Keratinocyte (primary cell): ENCODE measurements at regions not wholly inside any gene's neighbourhood (a gene's known extent, or its start where the extent isn't known, plus 50 kb on each side); places are given as distances from the start of the nearest gene placed in this dataset.

Source experiments
- DNase-seq: peaks from one replicate; pipeline ENCODE4 v3.0.0-alpha.2; 2011; ENCODE audit warnings: low read depth, missing footprints, low spot score
- FAIRE-seq: peaks from 2 replicates; lab custom pipeline; 2011; peaks lifted over from hg19 to GRCh38; lab: Jason Lieb, UNC
- H2AFZ ChIP-seq: 2 replicates; pipeline ENCODE4 v1.6.0; 2012; ENCODE audit warnings: low read length, control low read depth, inconsistent platforms; ENCODE audit not compliant: control insufficient read depth
- H3K27ac ChIP-seq: 2 replicates; pipeline ENCODE4 v1.5.1; 2011; ENCODE audit warnings: low read length; ENCODE audit not compliant: control insufficient read depth, insufficient read depth
- H3K27me3 ChIP-seq: 3 replicates; pipeline ENCODE4 v1.6.0; 2011; ENCODE audit warnings: low read length; ENCODE audit not compliant: control insufficient read depth, insufficient read depth; ENCODE audit errors: extremely low read depth
- H3K36me3 ChIP-seq, 2 experiments: 2 replicates in 1 of 2; 3 replicates in 1 of 2; pipeline ENCODE4 v1.5.1; 2011; ENCODE audit warnings: low read length in 2 of 2, mild to moderate bottlenecking in 1 of 2; ENCODE audit not compliant: control insufficient read depth in 2 of 2, insufficient read depth in 2 of 2; ENCODE audit errors: extremely low read depth in 1 of 2
- H3K4me1 ChIP-seq: 3 replicates; pipeline ENCODE4 v1.5.1; 2011; ENCODE audit warnings: low read length; ENCODE audit not compliant: control insufficient read depth, insufficient read depth; ENCODE audit errors: extremely low read depth
- H3K4me2 ChIP-seq: 3 replicates; pipeline ENCODE4 v1.6.0; 2011; ENCODE audit warnings: low read depth, low read length; ENCODE audit not compliant: control insufficient read depth, insufficient read depth; ENCODE audit errors: extremely low read depth
- H3K4me3 ChIP-seq, 3 experiments: fragments of 200-600 bp in 1 of 3; sonication (generic) in 1 of 3; 2 replicates in 2 of 3; 3 replicates in 1 of 3; pipeline ENCODE4 v1.5.1; 2011 to 2016; ENCODE audit warnings: low read length in 3 of 3, mild to moderate bottlenecking in 3 of 3, control low read depth in 2 of 3, inconsistent platforms in 1 of 3, low read depth in 1 of 3, mixed read lengths in 1 of 3, mixed run types in 1 of 3, moderate library complexity in 1 of 3; ENCODE audit not compliant: control insufficient read depth in 2 of 3, insufficient read depth in 2 of 3; ENCODE audit errors: extremely low read depth in 1 of 3
- H3K79me2 ChIP-seq: 2 replicates; pipeline ENCODE4 v1.6.0; 2012; ENCODE audit warnings: low read length; ENCODE audit not compliant: control insufficient read depth, insufficient read depth
- H3K9ac ChIP-seq: 3 replicates; pipeline ENCODE4 v1.6.0; 2011; ENCODE audit warnings: low read length; ENCODE audit not compliant: control insufficient read depth, insufficient read depth; ENCODE audit errors: extremely low read depth
- H3K9me1 ChIP-seq: 3 replicates; pipeline ENCODE4 v1.6.0; 2011; ENCODE audit warnings: low read length; ENCODE audit not compliant: control insufficient read depth, insufficient read depth; ENCODE audit errors: extremely low read depth
- H3K9me3 ChIP-seq: 2 replicates; pipeline ENCODE4 v1.5.1; 2012; ENCODE audit warnings: low read depth, low read length; ENCODE audit not compliant: control insufficient read depth
- H4K20me1 ChIP-seq: 3 replicates; pipeline ENCODE4 v1.6.0; 2011; ENCODE audit warnings: low read length; ENCODE audit not compliant: control insufficient read depth, insufficient read depth; ENCODE audit errors: extremely low read depth
- EZH2 ChIP-seq: IDR thresholded peaks from one replicate; pipeline ENCODE4 v1.6.1; 2012; ENCODE audit warnings: inconsistent platforms, mild to moderate bottlenecking, low read length, moderate library complexity
- dilution Hi-C: fragments of 300-500 bp; cut with MboI; formaldehyde crosslinking; loops from one replicate; pipeline ENCODE4 v1.7.0; 2020; ENCODE audit warnings: low sequenced_read_pairs; ENCODE audit not compliant: extremely low pct_ligation_motif_present
- TF ChIP-seq, protein P1 (sequence below), 3 experiments: IDR thresholded peaks in 1 of 3; conservative IDR thresholded peaks in 1 of 3; optimal IDR thresholded peaks in 1 of 3; 2 replicates in 2 of 3; 3 replicates in 1 of 3; pipeline versions ENCODE3 to v1.5.1; 2011; ENCODE audit warnings: low read length in 3 of 3, mild to moderate bottlenecking in 3 of 3, moderate library complexity in 2 of 3, control low read depth in 1 of 3, inconsistent platforms in 1 of 3; ENCODE audit not compliant: insufficient read depth in 2 of 3; ENCODE audit errors: extremely low read depth in 1 of 3

DNA sequence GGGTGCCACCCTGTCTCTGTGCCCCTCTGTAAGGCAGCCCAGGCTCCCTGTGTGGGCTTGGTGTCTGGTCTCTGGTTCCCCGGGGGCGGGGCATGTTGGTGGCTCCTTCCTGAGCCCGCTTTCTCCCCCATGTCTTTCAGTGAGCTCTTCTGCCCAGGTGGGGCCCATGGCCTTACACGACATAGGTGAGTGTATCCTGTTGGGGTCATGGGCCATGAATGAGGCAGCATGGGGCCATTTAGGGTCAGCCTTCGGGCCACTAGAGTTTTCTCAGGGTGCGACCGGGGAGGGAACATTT lies 195.1 kb downstream of the UBE3A start:
- Histone ChIP-seq H4K20me1 (no peaks in the 10 kb centered on the region), H3K27me3 (no peaks in the 10 kb centered on the region), H3K9me3 (peaks cover 24% of the 10 kb centered on the region), H3K4me2 (no peak overlapping the region), H3K4me1 (no peaks in the 10 kb centered on the region), H3K36me3 (no peaks in the 10 kb centered on the region), H3K27ac (no peak overlapping the region), H3K9me1 (no peaks in the 10 kb centered on the region), H2AFZ (no peak overlapping the region), H3K4me3 (no peak overlapping the region), H3K79me2 (no peaks in the 10 kb centered on the region), H3K9ac (no peak overlapping the region)
- FAIRE-seq (no peak), DNase-seq (no peak)
- dilution Hi-C loops: no loop called here
- TF ChIP-seq EZH2: no peak
- TF ChIP-seq, protein P1, sequence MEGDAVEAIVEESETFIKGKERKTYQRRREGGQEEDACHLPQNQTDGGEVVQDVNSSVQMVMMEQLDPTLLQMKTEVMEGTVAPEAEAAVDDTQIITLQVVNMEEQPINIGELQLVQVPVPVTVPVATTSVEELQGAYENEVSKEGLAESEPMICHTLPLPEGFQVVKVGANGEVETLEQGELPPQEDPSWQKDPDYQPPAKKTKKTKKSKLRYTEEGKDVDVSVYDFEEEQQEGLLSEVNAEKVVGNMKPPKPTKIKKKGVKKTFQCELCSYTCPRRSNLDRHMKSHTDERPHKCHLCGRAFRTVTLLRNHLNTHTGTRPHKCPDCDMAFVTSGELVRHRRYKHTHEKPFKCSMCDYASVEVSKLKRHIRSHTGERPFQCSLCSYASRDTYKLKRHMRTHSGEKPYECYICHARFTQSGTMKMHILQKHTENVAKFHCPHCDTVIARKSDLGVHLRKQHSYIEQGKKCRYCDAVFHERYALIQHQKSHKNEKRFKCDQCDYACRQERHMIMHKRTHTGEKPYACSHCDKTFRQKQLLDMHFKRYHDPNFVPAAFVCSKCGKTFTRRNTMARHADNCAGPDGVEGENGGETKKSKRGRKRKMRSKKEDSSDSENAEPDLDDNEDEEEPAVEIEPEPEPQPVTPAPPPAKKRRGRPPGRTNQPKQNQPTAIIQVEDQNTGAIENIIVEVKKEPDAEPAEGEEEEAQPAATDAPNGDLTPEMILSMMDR (optimal IDR thresholded peaks at IDR 0.05 in 1 of 3, IDR thresholded peaks at IDR 0.05 in 1 of 3, conservative IDR thresholded peaks at IDR 0.05 in 1 of 3; ENCODE audit: extremely low read depth in 1 of 3, insufficient read depth in 2 of 3, low read length in 3 of 3): no peak

DNA sequence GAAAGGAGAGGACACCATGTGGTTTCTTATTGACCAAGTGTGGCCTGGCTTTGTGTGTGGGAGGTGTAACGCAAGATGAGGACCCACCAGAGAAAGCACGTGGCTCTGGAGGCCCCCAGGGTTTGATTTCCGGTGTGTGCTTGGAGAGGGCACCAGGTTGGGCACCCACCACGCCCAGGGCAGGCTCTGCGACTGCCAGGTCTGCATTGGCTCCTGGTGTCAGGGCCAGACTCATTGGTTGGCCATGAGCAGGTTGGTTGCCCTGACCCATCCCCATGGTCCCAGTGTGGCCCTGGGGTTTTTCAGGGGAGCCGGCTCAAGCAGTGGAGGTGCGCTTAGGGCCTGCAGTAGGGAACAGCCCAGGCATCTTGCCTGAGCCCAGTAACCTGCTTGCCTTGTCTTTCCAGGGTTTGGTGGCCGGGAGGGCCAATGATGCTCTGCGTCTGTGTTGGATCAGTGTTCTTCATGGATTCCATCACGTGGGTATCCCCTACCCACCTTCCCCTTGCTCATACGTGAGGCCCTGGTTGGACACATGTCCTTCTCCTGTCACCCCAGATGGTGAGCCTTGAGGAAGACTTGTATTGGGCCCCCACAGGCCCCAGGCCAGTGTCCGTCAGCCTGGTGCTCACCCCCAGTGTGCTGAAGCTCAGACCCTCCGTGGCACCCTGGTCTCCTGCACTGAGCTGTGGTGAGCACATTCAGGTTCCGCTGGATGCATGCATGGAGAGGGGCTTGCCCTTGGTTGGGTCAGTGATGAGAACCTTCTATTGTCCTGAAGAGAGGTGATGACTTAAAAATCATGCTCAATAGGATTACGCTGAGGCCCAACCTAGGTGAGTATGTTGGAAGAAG lies 193.9 kb downstream of the UBE3A start:
- H3K27me3 ChIP-seq: no peaks in the 10 kb centered on the region
- H3K79me2 ChIP-seq: no peaks in the 10 kb centered on the region
- H3K4me3 ChIP-seq: no peak overlapping the region
- H3K27ac ChIP-seq: no peak overlapping the region
- H3K36me3 ChIP-seq: no peaks in the 10 kb centered on the region
- no peak overlapping the region for H2AFZ ChIP-seq
- no peaks in the 10 kb centered on the region for H3K4me1 ChIP-seq
- H3K9ac ChIP-seq: no peak overlapping the region
- no peaks in the 10 kb centered on the region for H3K9me1 ChIP-seq
- peaks cover 26% of the 10 kb centered on the region for H3K9me3 ChIP-seq
- H3K4me2 ChIP-seq: no peak overlapping the region
- no peaks in the 10 kb centered on the region for H4K20me1 ChIP-seq
- dilution Hi-C loops: no loop called here
- no peak for FAIRE-seq
- TF ChIP-seq EZH2: no peak
- TF ChIP-seq, protein P1 (optimal IDR thresholded peaks at IDR 0.05 in 1 of 3, IDR thresholded peaks at IDR 0.05 in 1 of 3, conservative IDR thresholded peaks at IDR 0.05 in 1 of 3; ENCODE audit: extremely low read depth in 1 of 3, insufficient read depth in 2 of 3, low read length in 3 of 3): no peak
- DNase-seq: no peak
